Kidney epithelial cell (primary cell): ENCODE measurements at regions not wholly inside any gene's neighbourhood (a gene's known extent, or its start where the extent isn't known, plus 50 kb on each side); places are given as distances from the start of the nearest gene placed in this dataset.

Source experiments
- DNase-seq: peaks from one replicate; pipeline ENCODE4 v3.0.0-alpha.2; 2010; ENCODE audit warnings: low read depth
- H3K27me3 ChIP-seq: 2 replicates; pipeline ENCODE4 v1.6.0; 2011; ENCODE audit warnings: low read length; ENCODE audit not compliant: control insufficient read depth, insufficient read depth
- H3K36me3 ChIP-seq: 2 replicates; pipeline ENCODE4 v1.5.1; 2011; ENCODE audit warnings: low read length; ENCODE audit not compliant: control insufficient read depth, insufficient read depth
- H3K4me3 ChIP-seq: 2 replicates; pipeline ENCODE4 v1.5.1; 2011; ENCODE audit warnings: low read depth, mild to moderate bottlenecking, control low read depth, low read length
- CTCF ChIP-seq: IDR thresholded peaks from 2 replicates; pipeline ENCODE4 v1.5.1; 2011; ENCODE audit warnings: mild to moderate bottlenecking, moderate library complexity, low read length, control low read depth, inconsistent platforms; ENCODE audit not compliant: insufficient read depth, poor library complexity, severe bottlenecking

DNA sequence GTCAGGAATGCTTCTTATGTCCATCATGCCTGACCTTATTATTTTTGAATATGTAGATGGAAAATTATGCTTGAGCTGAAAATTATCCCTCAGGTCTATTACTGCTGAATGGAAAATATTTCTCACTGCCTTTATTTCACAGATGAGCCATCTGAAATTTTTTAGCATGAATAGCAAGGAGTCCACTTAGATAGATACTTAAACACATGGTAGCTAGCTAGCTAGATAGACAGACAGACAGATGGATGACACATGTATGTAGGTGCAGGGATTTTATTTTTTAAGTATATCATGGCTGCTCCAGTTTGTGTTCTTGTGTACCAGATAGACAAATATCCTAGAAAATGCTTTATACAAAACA lies 645.0 kb downstream of the MMUT start:
- no peak overlapping the region for H3K4me3 ChIP-seq
- no peaks in the 10 kb centered on the region for H3K36me3 ChIP-seq
- no peaks in the 10 kb centered on the region for H3K27me3 ChIP-seq
- DNase-seq, result no peak
- TF ChIP-seq CTCF, result no peak

DNA sequence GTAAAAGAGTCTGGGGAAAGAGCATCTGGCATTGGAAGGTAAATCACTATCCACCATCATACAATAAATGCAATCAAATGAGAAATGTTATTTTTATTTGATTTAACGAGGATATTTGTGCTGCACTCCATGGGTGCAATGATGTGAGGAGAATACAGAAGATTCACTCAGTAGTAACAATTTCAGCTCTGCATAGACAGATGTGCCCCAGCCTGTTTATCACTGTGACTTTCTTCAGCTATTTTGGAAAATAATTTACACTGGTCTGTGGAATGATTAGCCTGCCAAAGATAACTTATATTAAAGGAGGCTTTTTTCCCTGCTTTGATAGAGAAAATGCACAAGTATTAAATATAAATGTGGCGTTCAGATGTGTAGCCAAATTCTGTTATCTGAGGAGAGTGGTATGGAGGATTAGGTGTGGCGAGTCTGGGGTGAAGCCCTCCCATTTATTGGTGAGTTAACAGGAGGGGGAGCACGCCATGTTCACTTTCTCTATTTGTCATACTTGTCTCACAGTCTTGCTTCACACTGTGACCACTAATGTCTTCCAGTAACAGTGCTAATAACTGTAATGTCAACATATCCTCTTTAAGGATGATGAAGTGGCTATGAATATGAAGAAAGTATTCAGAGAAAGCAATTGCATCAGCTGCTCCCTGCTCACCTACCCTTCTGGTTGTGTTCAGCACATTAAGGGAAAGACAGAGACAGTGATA lies 645.6 kb downstream of the MMUT start:
- no peaks in the 10 kb centered on the region for H3K36me3 ChIP-seq
- H3K4me3 ChIP-seq, result no peak overlapping the region
- no peaks in the 10 kb centered on the region for H3K27me3 ChIP-seq
- no peak for TF ChIP-seq CTCF
- DNase-seq, result no peak

DNA sequence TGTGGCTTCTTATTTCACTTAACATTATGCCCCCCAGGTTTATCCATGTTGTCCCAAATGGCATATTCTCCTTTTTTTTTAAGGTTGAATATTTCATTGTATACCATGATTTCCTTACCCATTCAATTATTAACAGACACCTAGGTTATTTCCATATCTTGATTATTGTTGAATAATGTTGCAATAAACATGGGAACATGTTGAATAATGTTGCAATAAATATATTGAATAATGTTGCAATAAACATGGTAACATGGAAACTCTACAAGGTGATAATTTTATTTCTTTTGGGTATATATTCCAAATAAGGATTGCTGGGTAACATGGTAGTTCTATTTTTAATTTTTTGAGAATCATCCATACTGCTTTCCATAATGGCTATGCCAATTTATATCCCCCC lies 648.1 kb downstream of the MMUT start:
- DNase-seq, result no peak
- H3K4me3 ChIP-seq, result no peak overlapping the region
- no peaks in the 10 kb centered on the region for H3K27me3 ChIP-seq
- H3K36me3 ChIP-seq, result no peaks in the 10 kb centered on the region
- no peak for TF ChIP-seq CTCF

GRCh38 chr6:48813836-48814235 lies 649.2 kb downstream of the MMUT start:
- H3K36me3 ChIP-seq, result no peaks in the 10 kb centered on the region
- H3K4me3 ChIP-seq, result no peak overlapping the region

GRCh38 chr6:48809700-48810099 lies 653.4 kb downstream of the MMUT start:
- Histone ChIP-seq H3K27me3 (no peaks in the 10 kb centered on the region), H3K4me3 (no peak overlapping the region), H3K36me3 (no peaks in the 10 kb centered on the region)
- TF ChIP-seq CTCF, result no peak
- no peak for DNase-seq

More at GRCh38 chr6:48813836-48814235, 649.2 kb downstream of the MMUT start:
- DNase-seq, result no peak
- H3K27me3 ChIP-seq, result no peaks in the 10 kb centered on the region
- no peak for TF ChIP-seq CTCF

GRCh38 chr6:48809245-48809644 lies 653.8 kb downstream of the MMUT start:
- DNase-seq, result no peak
- TF ChIP-seq CTCF, result no peak
- H3K36me3 ChIP-seq, result no peaks in the 10 kb centered on the region
- H3K27me3 ChIP-seq, result no peaks in the 10 kb centered on the region
- H3K4me3 ChIP-seq, result no peak overlapping the region
